Coronary artery (tissue), 2 donors: ENCODE measurements at regions not wholly inside any gene's neighbourhood (a gene's known extent, or its start where the extent isn't known, plus 50 kb on each side); places are given as distances from the start of the nearest gene placed in this dataset.

ENCODE experiments used
- DNase-seq: peaks from one replicate; pipeline ENCODE4 v3.0.0-alpha.2; 2017; ENCODE audit warnings: low spot score
- H3K27ac ChIP-seq, 2 donors: fragments of 200-600 bp; sonication (generic); one replicate each; pipeline ENCODE4 v1.5.1; 2016 to 2019
- H3K4me3 ChIP-seq: fragments of 200-600 bp; sonication (generic); 2 replicates; pipeline ENCODE4 v1.5.1; 2016; ENCODE audit warnings: mild to moderate bottlenecking, moderate library complexity
- CTCF ChIP-seq: fragments of 200-600 bp; sonication (generic); IDR thresholded peaks from one replicate; pipeline ENCODE4 v1.5.1; 2019; ENCODE audit warnings: antibody characterized with exemption

DNA sequence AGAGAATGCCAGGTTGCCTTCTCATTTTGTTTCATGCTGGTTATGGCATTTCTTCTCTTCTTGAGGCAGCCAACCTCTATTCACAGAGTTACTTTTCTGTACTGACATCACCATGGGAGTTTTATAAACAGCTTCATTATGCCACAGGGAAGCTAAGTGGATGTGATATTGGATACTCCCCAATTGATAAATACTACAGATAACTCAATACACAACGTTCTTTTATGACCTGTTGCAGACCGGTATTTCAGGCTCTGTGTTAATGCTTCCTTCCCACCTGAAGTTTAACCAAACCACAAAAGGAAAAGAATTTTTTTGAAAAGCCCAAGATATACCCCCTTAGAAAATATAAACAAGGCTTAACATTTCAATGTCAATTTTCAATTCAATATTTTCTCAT lies 258.3 kb upstream of the SOX11 start:
- Histone ChIP-seq H3K4me3 (no peak overlapping the region), H3K27ac (no peak overlapping the region)
- DNase-seq, result no peak
- no peak for TF ChIP-seq CTCF

DNA sequence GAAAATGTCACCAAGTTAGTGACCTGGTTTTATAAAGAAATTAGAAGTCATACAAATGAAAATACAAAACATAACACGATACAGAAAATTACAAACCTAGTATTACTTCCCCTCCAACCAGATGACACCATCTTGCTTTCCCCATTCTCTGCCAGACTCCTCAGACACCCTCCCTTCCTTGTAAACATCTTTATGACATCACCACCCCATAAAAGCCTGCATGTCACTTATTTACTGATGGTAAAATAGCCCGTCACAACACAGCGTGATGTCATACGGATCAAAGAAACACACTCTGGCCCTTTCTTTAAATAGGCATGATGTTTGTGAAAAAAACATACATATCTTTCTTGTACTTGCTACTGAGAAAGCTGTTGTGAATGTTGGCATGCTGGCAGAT lies 254.8 kb upstream of the SOX11 start:
- DNase-seq, result no peak
- H3K4me3 ChIP-seq, result no peak overlapping the region
- TF ChIP-seq CTCF, result no peak
- no peak overlapping the region for H3K27ac ChIP-seq

- Histone ChIP-seq H3K27ac (no peak overlapping the region), H3K4me3 (no peak overlapping the region)
- no peak for TF ChIP-seq CTCF
- DNase-seq, result no peak
Measured at GRCh38 chr2:5440174-5440573, 252.0 kb upstream of the SOX11 start.

DNA sequence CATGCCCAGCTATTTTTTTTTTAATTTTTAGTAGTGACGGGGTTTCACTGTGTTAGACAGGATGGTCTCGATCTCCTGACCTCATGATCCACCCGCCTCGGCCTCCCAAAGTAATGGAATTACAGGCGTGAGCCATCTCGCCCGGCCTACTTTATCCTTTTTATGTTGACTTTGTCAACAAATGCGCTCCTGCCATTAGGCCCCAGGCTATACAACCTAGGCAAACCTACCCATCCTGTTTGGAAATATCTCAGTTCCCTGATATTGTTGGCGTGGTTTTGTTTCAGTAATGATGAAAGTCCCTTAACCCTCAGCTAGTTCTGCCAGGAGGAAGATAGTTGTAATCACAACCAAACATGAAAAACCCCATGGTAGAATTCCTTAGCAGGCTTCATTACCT lies 249.4 kb upstream of the SOX11 start:
- no peak for DNase-seq
- no peak for TF ChIP-seq CTCF
- H3K27ac ChIP-seq, result no peak overlapping the region
- H3K4me3 ChIP-seq, result no peak overlapping the region

- Histone ChIP-seq H3K27ac (no peak overlapping the region), H3K4me3 (no peak overlapping the region)
- TF ChIP-seq CTCF, result no peak
- DNase-seq, result no peak
Measured at GRCh38 chr2:5444168-5444567, 248.0 kb upstream of the SOX11 start.

DNA sequence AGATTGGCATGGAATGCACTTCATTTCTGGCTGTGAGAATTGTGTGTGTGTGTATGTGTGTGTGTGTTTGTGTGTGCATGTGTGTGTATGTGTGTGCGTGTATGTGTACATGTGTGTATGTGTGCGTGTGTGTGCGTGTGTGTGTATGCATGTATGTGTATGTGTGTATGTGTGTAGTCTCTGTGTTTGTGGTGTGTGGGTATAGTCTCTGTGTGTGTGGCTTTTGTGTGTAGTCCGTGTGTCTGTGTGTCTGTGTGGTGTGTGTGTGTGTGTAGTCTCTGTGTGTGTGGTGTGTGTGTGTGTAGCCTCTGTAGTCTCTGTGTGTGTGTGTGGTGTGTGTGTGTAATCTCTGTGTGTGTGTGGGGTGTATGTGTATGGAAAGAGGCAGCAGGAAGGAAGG lies 247.3 kb upstream of the SOX11 start:
- no peak for DNase-seq
- no peak for TF ChIP-seq CTCF

GRCh38 chr2:5449867-5450266 lies 242.3 kb upstream of the SOX11 start:
- H3K4me3 ChIP-seq, result no peak overlapping the region
- no peak for DNase-seq
- no peak overlapping the region for H3K27ac ChIP-seq
- no peak for TF ChIP-seq CTCF

More for the DNA sequence above, 247.3 kb upstream of the SOX11 start:
- H3K4me3 ChIP-seq, result no peak overlapping the region
- H3K27ac ChIP-seq, result no peak overlapping the region
